HEK293 (cell line): ENCODE measurements at regions not wholly inside any gene's neighbourhood (a gene's known extent, or its start where the extent isn't known, plus 50 kb on each side); places are given as distances from the start of the nearest gene placed in this dataset.

ENCODE experiments used
- CTCF ChIA-PET: fragments of 350-600 bp; formaldehyde crosslinking; extraction: SDS; loops from one replicate; lab custom pipeline; 2021; ENCODE audit warnings: antibody characterized with exemption; lab: Yijun Ruan, JAX
- POLR2A ChIA-PET: fragments of 300-600 bp; formaldehyde crosslinking; extraction: SDS; loops from one replicate; lab custom pipeline; 2020; ENCODE audit warnings: antibody characterized with exemption, inconsistent platforms; lab: Yijun Ruan, JAX
- H3K27ac ChIP-seq: fragments of 200-500 bp; sonication (Bioruptor generic); 2 replicates; pipeline ENCODE4 v1.5.1; 2014; ENCODE audit warnings: low read depth, low read length, control low read depth, inconsistent platforms; ENCODE audit errors: extremely low read depth
- H3K36me3 ChIP-seq, 2 experiments: fragments of 200-500 bp in 1 of 2; sonication (Bioruptor generic) in 1 of 2; 1 replicate in 1 of 2; 2 replicates in 1 of 2; pipeline ENCODE4 v1.5.1; 2014 to 2017; ENCODE audit warnings: inconsistent platforms in 2 of 2, low read length in 2 of 2; ENCODE audit not compliant: control insufficient read depth in 2 of 2, insufficient read depth in 1 of 2
- H3K4me1 ChIP-seq: fragments of 200-500 bp; sonication (Bioruptor generic); 2 replicates; pipeline ENCODE4 v1.5.1; 2014; ENCODE audit warnings: mild to moderate bottlenecking, low read length, inconsistent platforms; ENCODE audit not compliant: control insufficient read depth, insufficient read depth
- H3K4me3 ChIP-seq: 2 replicates; pipeline ENCODE4 v1.5.1; 2011; ENCODE audit warnings: low read depth, mild to moderate bottlenecking, control low read depth, low read length, moderate library complexity
- H3K9me3 ChIP-seq: fragments of 200-500 bp; sonication (Bioruptor generic); 2 replicates; pipeline ENCODE4 v1.5.1; 2014; ENCODE audit warnings: low read depth, low read length, inconsistent platforms; ENCODE audit not compliant: control insufficient read depth, insufficient read depth
- KLF16 ChIP-seq: fragments of 450-650 bp; formaldehyde crosslinking; IDR thresholded peaks from 2 replicates; pipeline ENCODE4 v1.5.1; 2017; ENCODE audit warnings: missing biosample characterization, missing genetic modification characterization
- MEIS1 ChIP-seq: sonication (generic); formaldehyde crosslinking; IDR thresholded peaks from 2 replicates; pipeline ENCODE4 v1.8.1; 2022; ENCODE audit warnings: missing genetic modification reagents, mild to moderate bottlenecking, borderline replicate concordance
- PRDM2 ChIP-seq: fragments of 450-650 bp; formaldehyde crosslinking; IDR thresholded peaks from 2 replicates; pipeline ENCODE4 v1.5.1; 2016; ENCODE audit warnings: missing biosample characterization, missing genetic modification characterization, borderline replicate concordance
- SETDB1 ChIP-seq: IDR thresholded peaks from one replicate; pipeline ENCODE4 v1.6.1; 2017; ENCODE audit warnings: mild to moderate bottlenecking, low read length, moderate library complexity, mixed read lengths; ENCODE audit not compliant: insufficient read length
- ZBTB11 ChIP-seq: fragments of 450-650 bp; formaldehyde crosslinking; conservative IDR thresholded peaks from 2 replicates; pipeline ENCODE4 v1.5.1; 2016; ENCODE audit warnings: low read depth, missing biosample characterization, missing genetic modification characterization
- ZBTB48 ChIP-seq: fragments of 450-650 bp; formaldehyde crosslinking; IDR thresholded peaks from 2 replicates; pipeline ENCODE4 v1.5.1; 2016; ENCODE audit warnings: missing biosample characterization, missing genetic modification characterization
- ZFP41 ChIP-seq: fragments of 450-650 bp; formaldehyde crosslinking; IDR thresholded peaks from 2 replicates; pipeline ENCODE4 v1.5.1; 2016; ENCODE audit warnings: missing biosample characterization, missing genetic modification characterization, borderline replicate concordance
- ZNF18 ChIP-seq: fragments of 450-650 bp; formaldehyde crosslinking; IDR thresholded peaks from 2 replicates; pipeline ENCODE4 v1.5.1; 2016; ENCODE audit warnings: missing biosample characterization, missing genetic modification characterization
- ZNF221 ChIP-seq: fragments of 450-650 bp; formaldehyde crosslinking; IDR thresholded peaks from 2 replicates; pipeline ENCODE4 v1.5.1; 2017; ENCODE audit warnings: missing biosample characterization, missing genetic modification characterization, borderline replicate concordance
- ZNF366 ChIP-seq: fragments of 450-650 bp; formaldehyde crosslinking; conservative IDR thresholded peaks from 2 replicates; pipeline ENCODE4 v1.5.1; 2016; ENCODE audit warnings: missing biosample characterization, missing genetic modification characterization
- ZNF449 ChIP-seq: fragments of 450-650 bp; formaldehyde crosslinking; IDR thresholded peaks from 2 replicates; pipeline ENCODE4 v1.5.1; 2017; ENCODE audit warnings: missing biosample characterization, mild to moderate bottlenecking, missing genetic modification characterization, moderate library complexity
- ZNF473 ChIP-seq: fragments of 450-650 bp; formaldehyde crosslinking; IDR thresholded peaks from 2 replicates; pipeline ENCODE4 v1.5.1; 2017; ENCODE audit warnings: missing biosample characterization, missing genetic modification characterization
- ZNF654 ChIP-seq: fragments of 450-650 bp; formaldehyde crosslinking; IDR thresholded peaks from 2 replicates; pipeline ENCODE4 v1.5.1; 2016; ENCODE audit warnings: low read depth, missing biosample characterization, missing genetic modification characterization
- ZNF747 ChIP-seq: fragments of 450-650 bp; formaldehyde crosslinking; IDR thresholded peaks from 2 replicates; pipeline ENCODE4 v1.5.1; 2016; ENCODE audit warnings: missing biosample characterization, missing genetic modification characterization
- ZNF791 ChIP-seq: fragments of 450-650 bp; formaldehyde crosslinking; IDR thresholded peaks from 2 replicates; pipeline ENCODE4 v1.5.1; 2016; ENCODE audit warnings: missing biosample characterization, missing genetic modification characterization

- Histone ChIP-seq H3K36me3 (no peaks in the 10 kb centered on the region), H3K4me1 (no peaks in the 10 kb centered on the region), H3K27ac (no peak overlapping the region), H3K4me3 (no peak overlapping the region), H3K9me3 (no peaks in the 10 kb centered on the region)
- CTCF ChIA-PET = no interaction called here
- POLR2A ChIA-PET = no interaction called here
- TF ChIP-seq ZFP41 (tag by site-specific recombination) (no peak), SETDB1 (no peak), ZNF18 (tag by site-specific recombination) (no peak), KLF16 (tag by site-specific recombination) (no peak), ZNF366 (tag by site-specific recombination) (no peak), PRDM2 (tag by site-specific recombination) (no peak), ZNF791 (tag by site-specific recombination) (no peak), ZBTB48 (tag by site-specific recombination) (no peak), ZBTB11 (no peak), ZNF473 (tag by site-specific recombination) (no peak), ZNF221 (tag by site-specific recombination) (no peak)
These were observed 2548.3 kb downstream of the ARAP2 start for GRCh38 chr4:33696041-33696440.

- TF ChIP-seq ZNF449 = no peak
- no peak for TF ChIP-seq ZNF654 (tag by site-specific recombination)
- no peak for TF ChIP-seq MEIS1 (CRISPR knock-in tag)
- TF ChIP-seq ZNF747 (tag by site-specific recombination) = no peak
- TF ChIP-seq, all 188 proteins: peak for 0
- H3K4me3 ChIP-seq = no peak overlapping the region
- CTCF ChIA-PET = no interaction called here
- no peaks in the 10 kb centered on the region for H3K4me1 ChIP-seq
- H3K36me3 ChIP-seq = no peaks in the 10 kb centered on the region
- no peaks in the 10 kb centered on the region for H3K9me3 ChIP-seq
- POLR2A ChIA-PET = no interaction called here
- no peak overlapping the region for H3K27ac ChIP-seq
These were observed 2547.7 kb downstream of the ARAP2 start for GRCh38 chr4:33696586-33696985.
